HG02870 (cell line): ENCODE measurements at regions not wholly inside any gene's neighbourhood (a gene's known extent, or its start where the extent isn't known, plus 50 kb on each side); places are given as distances from the start of the nearest gene placed in this dataset.

Experiments
- ATAC-seq: cut with Tn5 transposase; IDR thresholded peaks from one replicate; pipeline ENCODE4 v1.9.1; 2021; ENCODE audit warnings: mild to moderate bottlenecking, moderate library complexity; ENCODE audit not compliant: unreplicated experiment

- no peak for ATAC-seq
Observed at GRCh38 chr1:208820580-208821212, 576.5 kb upstream of the PLXNA2 start.

GRCh38 chr1:208821939-208822338 lies 577.8 kb upstream of the PLXNA2 start:
- no peak for ATAC-seq

GRCh38 chr1:208825300-208825699 lies 581.1 kb upstream of the PLXNA2 start:
- no peak for ATAC-seq

- no peak for ATAC-seq
Observed at GRCh38 chr1:208829595-208829994, 585.4 kb upstream of the PLXNA2 start.

GRCh38 chr1:208834381-208835096 lies 590.4 kb upstream of the PLXNA2 start:
- ATAC-seq = no peak

GRCh38 chr1:208835097-208835463 lies 590.9 kb upstream of the PLXNA2 start:
- no peak for ATAC-seq

- ATAC-seq = no peak
Observed at GRCh38 chr1:208835781-208836180, 591.6 kb upstream of the PLXNA2 start.

- ATAC-seq = no peak
Observed at GRCh38 chr1:208837242-208837641, 593.1 kb upstream of the PLXNA2 start.

GRCh38 chr1:208841436-208841835 lies 597.3 kb upstream of the PLXNA2 start:
- no peak for ATAC-seq

GRCh38 chr1:208842451-208842850 lies 598.3 kb upstream of the PLXNA2 start:
- no peak for ATAC-seq

GRCh38 chr1:208844158-208844557 lies 600.0 kb upstream of the PLXNA2 start:
- ATAC-seq = no peak

GRCh38 chr1:208848854-208849253 lies 604.7 kb upstream of the PLXNA2 start:
- ATAC-seq = no peak

- ATAC-seq = no peak
Observed at GRCh38 chr1:208850442-208850841, 606.3 kb upstream of the PLXNA2 start.

GRCh38 chr1:208851366-208851765 lies 607.2 kb upstream of the PLXNA2 start:
- no peak for ATAC-seq

GRCh38 chr1:208852911-208853310 lies 608.7 kb upstream of the PLXNA2 start:
- ATAC-seq = no peak

- ATAC-seq = peak; percentile 93
Observed at GRCh38 chr1:208855403-208855802, 611.2 kb upstream of the PLXNA2 start.

- ATAC-seq = no peak
Observed at GRCh38 chr1:208857465-208857864, 613.3 kb upstream of the PLXNA2 start.

GRCh38 chr1:208858738-208859137 lies 614.6 kb upstream of the PLXNA2 start:
- no peak for ATAC-seq

- no peak for ATAC-seq
Observed at GRCh38 chr1:208864366-208864965, 620.3 kb upstream of the PLXNA2 start.

- ATAC-seq = no peak
Observed at GRCh38 chr1:208866386-208866955, 622.3 kb upstream of the PLXNA2 start.

- no peak for ATAC-seq
Observed at GRCh38 chr1:208868554-208868953, 624.4 kb upstream of the PLXNA2 start.

- no peak for ATAC-seq
Observed at GRCh38 chr1:208874915-208875314, 630.7 kb upstream of the PLXNA2 start.
